PC-9 (cell line): ENCODE measurements at regions not wholly inside any gene's neighbourhood (a gene's known extent, or its start where the extent isn't known, plus 50 kb on each side); places are given as distances from the start of the nearest gene placed in this dataset.

Experiments used
- EZH2 ChIP-seq: fragments of 200-600 bp; sonication (generic); IDR thresholded peaks from 2 replicates; pipeline ENCODE4 v1.8.0; 2017; ENCODE audit warnings: antibody characterized with exemption, low read depth
- TF ChIP-seq, protein P1 (sequence below): fragments of 200-600 bp; sonication (generic); conservative IDR thresholded peaks from 2 replicates; pipeline ENCODE4 v1.6.1; 2017; ENCODE audit warnings: mixed run types, antibody characterized with exemption, mild to moderate bottlenecking, moderate library complexity

DNA sequence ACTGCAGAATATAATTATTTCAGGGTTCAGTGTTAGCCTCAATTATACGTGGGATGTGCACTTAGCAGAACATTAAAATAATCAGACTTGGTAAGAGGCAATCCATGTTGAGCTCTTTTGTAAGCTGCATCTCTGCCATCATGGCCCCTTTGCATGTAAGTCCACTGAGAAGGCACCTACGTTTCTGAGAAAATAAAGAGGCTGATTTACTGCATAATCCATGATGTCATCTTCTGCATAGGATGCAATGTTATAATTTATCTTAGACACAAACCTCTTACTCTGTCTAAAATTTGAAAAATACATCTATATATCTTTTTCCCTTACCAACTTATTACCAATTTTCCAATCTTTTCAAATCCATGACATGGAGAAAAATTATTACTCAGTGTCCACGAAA lies 1294.7 kb downstream of the ZPLD1 start:
- TF ChIP-seq, protein P1, sequence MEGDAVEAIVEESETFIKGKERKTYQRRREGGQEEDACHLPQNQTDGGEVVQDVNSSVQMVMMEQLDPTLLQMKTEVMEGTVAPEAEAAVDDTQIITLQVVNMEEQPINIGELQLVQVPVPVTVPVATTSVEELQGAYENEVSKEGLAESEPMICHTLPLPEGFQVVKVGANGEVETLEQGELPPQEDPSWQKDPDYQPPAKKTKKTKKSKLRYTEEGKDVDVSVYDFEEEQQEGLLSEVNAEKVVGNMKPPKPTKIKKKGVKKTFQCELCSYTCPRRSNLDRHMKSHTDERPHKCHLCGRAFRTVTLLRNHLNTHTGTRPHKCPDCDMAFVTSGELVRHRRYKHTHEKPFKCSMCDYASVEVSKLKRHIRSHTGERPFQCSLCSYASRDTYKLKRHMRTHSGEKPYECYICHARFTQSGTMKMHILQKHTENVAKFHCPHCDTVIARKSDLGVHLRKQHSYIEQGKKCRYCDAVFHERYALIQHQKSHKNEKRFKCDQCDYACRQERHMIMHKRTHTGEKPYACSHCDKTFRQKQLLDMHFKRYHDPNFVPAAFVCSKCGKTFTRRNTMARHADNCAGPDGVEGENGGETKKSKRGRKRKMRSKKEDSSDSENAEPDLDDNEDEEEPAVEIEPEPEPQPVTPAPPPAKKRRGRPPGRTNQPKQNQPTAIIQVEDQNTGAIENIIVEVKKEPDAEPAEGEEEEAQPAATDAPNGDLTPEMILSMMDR, result no peak
- no peak for TF ChIP-seq EZH2
